ENCODE measurements at regions not wholly inside any gene's neighbourhood (a gene's known extent, or its start where the extent isn't known, plus 50 kb on each side); places are given as distances from the start of the nearest gene placed in this dataset.

- no peak for DNase-seq
These were observed 213.1 kb upstream of the SYNDIG1 start for GRCh38 chr20:24256307-24256706.

- no peak for DNase-seq
These were observed 214.9 kb upstream of the SYNDIG1 start for GRCh38 chr20:24254480-24254879.

GRCh38 chr20:24253321-24253720 lies 216.1 kb upstream of the SYNDIG1 start:
- no peak for DNase-seq

- no peak for DNase-seq
These were observed 224.3 kb upstream of the SYNDIG1 start for GRCh38 chr20:24245094-24245493.

- DNase-seq, result no peak
These were observed 226.7 kb upstream of the SYNDIG1 start for GRCh38 chr20:24242763-24243162.

- no peak for DNase-seq
These were observed 228.0 kb upstream of the SYNDIG1 start for GRCh38 chr20:24241466-24241865.

- DNase-seq, result no peak
These were observed 232.5 kb upstream of the SYNDIG1 start for GRCh38 chr20:24236963-24237362.

GRCh38 chr20:24236201-24236600 lies 233.2 kb upstream of the SYNDIG1 start:
- DNase-seq, result no peak

GRCh38 chr20:24235296-24236175 lies 233.9 kb upstream of the SYNDIG1 start:
- DNase-seq, result no peak

- no peak for DNase-seq
These were observed 239.0 kb upstream of the GGTLC1 start for GRCh38 chr20:24227600-24227999.

GRCh38 chr20:24212494-24212893 lies 223.9 kb upstream of the GGTLC1 start:
- no peak for DNase-seq

GRCh38 chr20:24211972-24212371 lies 223.4 kb upstream of the GGTLC1 start:
- no peak for DNase-seq

GRCh38 chr20:24210356-24210755 lies 221.8 kb upstream of the GGTLC1 start:
- DNase-seq, result no peak

- DNase-seq, result no peak
These were observed 220.1 kb upstream of the GGTLC1 start for GRCh38 chr20:24208652-24209051.

- no peak for DNase-seq
These were observed 219.3 kb upstream of the GGTLC1 start for GRCh38 chr20:24207803-24208300.

GRCh38 chr20:24206995-24207394 lies 218.4 kb upstream of the GGTLC1 start:
- DNase-seq, result no peak

GRCh38 chr20:24203526-24204183 lies 215.1 kb upstream of the GGTLC1 start:
- no peak for DNase-seq

GRCh38 chr20:24199501-24199900 lies 210.9 kb upstream of the GGTLC1 start:
- DNase-seq, result no peak

GRCh38 chr20:24194143-24194542 lies 205.6 kb upstream of the GGTLC1 start:
- no peak for DNase-seq

GRCh38 chr20:24190905-24191304 lies 202.3 kb upstream of the GGTLC1 start:
- no peak for DNase-seq

- no peak for DNase-seq
These were observed 197.2 kb upstream of the GGTLC1 start for GRCh38 chr20:24185791-24186190.

- DNase-seq, result no peak
These were observed 192.6 kb upstream of the GGTLC1 start for GRCh38 chr20:24181151-24181550.

- DNase-seq, result no peak
These were observed 180.7 kb upstream of the GGTLC1 start for GRCh38 chr20:24169256-24169655.

- no peak for DNase-seq
These were observed 177.8 kb upstream of the GGTLC1 start for GRCh38 chr20:24166412-24166811.

GRCh38 chr20:24166123-24166381 lies 177.5 kb upstream of the GGTLC1 start:
- no peak for DNase-seq
